ENCODE measurements at regions not wholly inside any gene's neighbourhood (a gene's known extent, or its start where the extent isn't known, plus 50 kb on each side); places are given as distances from the start of the nearest gene placed in this dataset.
A peak's percentile ranks its signal among the peaks of the same experiment; 100 is the strongest.

DNA sequence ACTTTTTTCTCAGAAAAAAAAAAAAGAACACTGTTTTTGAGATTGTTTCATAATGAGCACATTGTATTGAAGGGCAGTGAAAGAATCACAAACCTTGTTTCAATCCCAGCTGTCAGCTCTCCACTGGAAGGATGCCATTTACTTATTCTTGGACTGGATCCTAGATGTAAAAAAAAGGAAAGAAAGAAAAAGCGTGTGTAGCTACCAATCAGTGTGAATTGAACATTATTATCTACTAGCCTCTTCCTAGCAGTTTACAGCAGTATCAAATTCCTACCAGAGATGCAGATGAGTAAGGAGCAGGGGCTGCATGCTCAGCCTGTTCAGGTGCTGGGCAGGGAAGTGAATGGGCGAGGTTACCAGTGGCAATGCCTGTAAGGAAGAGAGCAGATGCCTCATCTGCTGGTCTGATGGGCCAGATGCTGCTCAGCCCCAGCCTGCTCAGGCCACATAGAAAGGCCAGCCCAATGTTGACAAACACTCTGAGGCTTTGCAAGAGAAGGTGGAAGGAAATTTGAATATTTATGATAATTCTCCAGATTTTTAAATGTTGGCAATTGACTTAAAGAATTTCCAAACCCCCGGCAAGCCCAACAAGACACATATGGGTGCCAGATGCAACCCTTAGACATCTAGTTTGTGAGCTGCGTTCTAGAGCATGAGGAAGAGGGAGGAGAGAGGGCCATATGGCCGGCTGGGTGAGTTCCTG is 189.5 kb downstream of the IBTK start:
- H3K4me3 ChIP-seq (replicated peaks; ENCODE audit: low read depth, low read length) = no peak overlapping the region
- peak; percentile 79 for DNase-seq (ENCODE audit: low read depth)
- TF ChIP-seq, protein P1, sequence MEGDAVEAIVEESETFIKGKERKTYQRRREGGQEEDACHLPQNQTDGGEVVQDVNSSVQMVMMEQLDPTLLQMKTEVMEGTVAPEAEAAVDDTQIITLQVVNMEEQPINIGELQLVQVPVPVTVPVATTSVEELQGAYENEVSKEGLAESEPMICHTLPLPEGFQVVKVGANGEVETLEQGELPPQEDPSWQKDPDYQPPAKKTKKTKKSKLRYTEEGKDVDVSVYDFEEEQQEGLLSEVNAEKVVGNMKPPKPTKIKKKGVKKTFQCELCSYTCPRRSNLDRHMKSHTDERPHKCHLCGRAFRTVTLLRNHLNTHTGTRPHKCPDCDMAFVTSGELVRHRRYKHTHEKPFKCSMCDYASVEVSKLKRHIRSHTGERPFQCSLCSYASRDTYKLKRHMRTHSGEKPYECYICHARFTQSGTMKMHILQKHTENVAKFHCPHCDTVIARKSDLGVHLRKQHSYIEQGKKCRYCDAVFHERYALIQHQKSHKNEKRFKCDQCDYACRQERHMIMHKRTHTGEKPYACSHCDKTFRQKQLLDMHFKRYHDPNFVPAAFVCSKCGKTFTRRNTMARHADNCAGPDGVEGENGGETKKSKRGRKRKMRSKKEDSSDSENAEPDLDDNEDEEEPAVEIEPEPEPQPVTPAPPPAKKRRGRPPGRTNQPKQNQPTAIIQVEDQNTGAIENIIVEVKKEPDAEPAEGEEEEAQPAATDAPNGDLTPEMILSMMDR (IDR thresholded peaks at IDR 0.05; ENCODE audit: low read length, missing control alignments) = no peak

DNA sequence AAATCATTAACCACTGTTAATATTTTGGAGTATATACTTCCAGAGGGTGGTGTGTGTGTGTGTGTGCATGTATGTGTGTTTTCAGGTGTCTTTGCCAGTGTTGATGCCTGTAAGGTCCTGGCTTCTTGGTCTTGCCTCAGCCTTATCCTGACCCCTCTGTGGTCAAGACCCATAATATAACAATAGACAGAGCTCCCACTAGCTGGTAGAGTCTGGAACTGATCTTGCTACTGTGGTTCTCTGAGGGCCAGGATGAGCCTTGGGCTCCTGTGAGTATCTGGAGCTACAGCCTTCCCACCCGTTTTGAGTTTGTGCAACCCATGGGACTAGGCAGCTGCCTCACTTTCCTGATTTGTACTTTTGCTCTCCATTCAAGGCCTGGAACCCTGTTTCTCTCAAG is 191.0 kb downstream of the IBTK start:
- no peak overlapping the region for H3K4me3 ChIP-seq (replicated peaks; ENCODE audit: low read depth, low read length)
- TF ChIP-seq, protein P1 (IDR thresholded peaks at IDR 0.05; ENCODE audit: low read length, missing control alignments) = no peak
- DNase-seq (ENCODE audit: low read depth) = no peak

DNA sequence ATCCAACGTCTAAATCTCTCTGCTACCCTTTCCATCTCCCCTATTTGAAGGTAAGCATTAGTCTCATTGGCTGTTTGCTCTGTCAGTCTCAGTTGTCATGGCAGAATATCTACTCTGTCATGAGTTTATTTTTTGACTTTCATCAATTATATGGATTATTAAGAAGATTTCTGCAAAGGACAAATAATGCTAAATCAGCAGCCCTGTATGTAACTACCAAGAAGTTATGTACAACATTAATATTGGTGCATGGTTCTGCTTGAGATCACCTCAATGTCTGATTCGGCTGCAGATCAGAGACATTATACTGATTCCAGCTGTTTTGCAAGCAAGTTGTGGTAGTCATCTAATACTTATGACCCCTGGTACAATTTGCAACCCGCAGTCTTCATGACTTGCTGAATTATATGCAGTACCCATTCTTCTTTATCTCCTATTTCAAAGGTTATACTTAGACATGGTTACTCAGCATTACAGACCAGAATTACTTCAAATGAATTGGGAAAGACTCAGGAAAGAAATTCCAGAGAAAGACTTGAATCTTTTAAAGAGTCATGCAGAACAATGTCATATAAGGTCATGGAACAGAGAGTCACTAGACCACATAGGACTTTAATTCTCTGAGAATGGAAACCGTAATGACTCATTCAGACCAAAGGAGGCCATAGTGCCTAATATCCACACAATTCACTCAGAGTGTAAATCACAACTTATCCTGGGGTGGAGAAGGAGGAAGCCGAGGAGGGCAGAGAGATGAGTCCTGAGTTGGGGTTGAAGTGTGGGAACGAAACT is 201.4 kb downstream of the IBTK start:
- TF ChIP-seq, protein P1 (IDR thresholded peaks at IDR 0.05; ENCODE audit: low read length, missing control alignments) = no peak
- no peak overlapping the region for H3K4me3 ChIP-seq (replicated peaks; ENCODE audit: low read depth, low read length)
- DNase-seq (ENCODE audit: low read depth) = peak; percentile 65

DNA sequence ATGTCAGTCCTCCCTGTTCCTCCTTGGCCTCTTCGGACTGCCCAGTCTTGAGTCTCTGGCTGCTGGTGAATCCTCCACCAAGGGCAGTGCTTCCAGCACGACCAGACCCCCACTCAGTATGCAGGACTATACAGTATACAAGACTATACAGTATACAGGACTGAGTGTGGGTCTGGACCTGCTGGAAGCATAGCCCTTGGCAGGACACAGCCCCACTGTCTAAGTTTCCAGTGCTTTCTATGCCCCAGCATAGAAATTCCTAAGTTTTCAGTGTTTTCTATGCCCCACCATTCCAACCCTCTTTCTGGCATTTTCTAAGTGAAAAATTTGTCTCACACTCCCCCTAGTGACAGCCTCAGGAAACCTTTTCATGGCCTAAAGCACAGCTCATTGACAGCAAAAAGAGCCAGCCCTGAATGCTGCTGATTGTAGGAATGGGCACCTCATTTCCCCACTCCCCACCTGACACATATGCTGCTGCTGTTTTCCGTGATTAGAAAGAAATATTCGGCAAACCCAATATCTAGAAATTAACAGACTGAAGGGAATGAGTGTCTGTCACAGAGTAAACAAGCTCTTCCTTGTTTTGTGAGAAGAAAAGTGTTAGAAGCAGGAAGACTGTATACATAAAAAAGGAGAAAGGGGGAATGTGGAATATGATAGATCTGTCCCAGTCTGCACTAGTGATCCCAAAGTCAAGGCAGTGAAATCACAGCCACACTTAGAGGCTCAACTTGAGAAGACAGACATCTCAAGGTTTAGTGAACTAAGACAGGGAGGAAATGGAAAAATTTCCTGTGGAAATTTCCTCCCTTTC is 206.9 kb downstream of the IBTK start:
- TF ChIP-seq, protein P1 (IDR thresholded peaks at IDR 0.05; ENCODE audit: low read length, missing control alignments) = peak; percentile 93
- peak; percentile 76 for DNase-seq (ENCODE audit: low read depth)
- no peak overlapping the region for H3K4me3 ChIP-seq (replicated peaks; ENCODE audit: low read depth, low read length)

DNA sequence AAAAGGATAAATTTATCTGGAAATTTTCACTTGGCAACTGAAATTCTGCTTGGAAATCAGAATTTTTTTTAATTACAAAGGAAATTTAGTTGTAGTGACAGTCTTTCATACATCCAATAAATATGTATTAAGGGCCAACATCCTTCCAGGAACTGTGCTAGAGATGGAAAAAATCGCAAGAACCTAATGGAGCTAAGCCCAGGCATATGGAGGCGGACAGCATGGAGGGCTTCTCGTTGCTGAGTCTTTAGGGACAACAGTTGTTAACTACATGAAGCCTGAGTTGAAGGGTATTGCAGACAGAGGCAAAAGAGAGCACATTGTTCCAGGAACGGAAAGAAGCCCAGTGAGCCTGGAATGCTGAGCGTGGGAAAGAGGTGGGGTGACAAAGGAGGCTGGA is 208.9 kb downstream of the IBTK start:
- no peak for DNase-seq (ENCODE audit: low read depth)
- H3K4me3 ChIP-seq (replicated peaks; ENCODE audit: low read depth, low read length) = no peak overlapping the region
- TF ChIP-seq, protein P1 (IDR thresholded peaks at IDR 0.05; ENCODE audit: low read length, missing control alignments) = no peak

DNA sequence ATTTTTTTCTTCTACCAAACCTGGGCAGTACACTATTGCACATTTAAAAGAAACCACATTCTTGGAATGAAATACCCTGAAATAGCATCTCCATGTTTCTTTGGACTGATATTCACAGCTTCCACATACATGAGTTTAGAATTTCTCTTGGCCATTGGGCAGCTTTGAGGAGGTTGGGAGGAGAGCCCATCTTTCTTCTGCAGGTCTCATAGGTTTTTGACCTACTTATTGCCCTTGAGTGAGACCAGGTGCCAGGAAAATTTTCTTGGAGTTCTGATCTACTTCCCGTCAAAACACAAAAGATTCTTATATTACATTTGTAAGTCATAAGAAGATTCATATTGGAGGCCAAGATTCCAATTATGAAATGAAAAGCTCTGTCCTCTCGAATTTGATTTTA is 212.0 kb downstream of the IBTK start:
- no peak overlapping the region for H3K4me3 ChIP-seq (replicated peaks; ENCODE audit: low read depth, low read length)
- no peak for DNase-seq (ENCODE audit: low read depth)
- TF ChIP-seq, protein P1 (IDR thresholded peaks at IDR 0.05; ENCODE audit: low read length, missing control alignments) = no peak
